WI38 (cell line): ENCODE measurements at regions not wholly inside any gene's neighbourhood (a gene's known extent, or its start where the extent isn't known, plus 50 kb on each side); places are given as distances from the start of the nearest gene placed in this dataset.

Experiments
- H3K4me3 ChIP-seq: 2 replicates; pipeline ENCODE4 v1.5.1; 2011; ENCODE audit warnings: low read depth, mild to moderate bottlenecking, control low read depth, low read length
- CTCF ChIP-seq: IDR thresholded peaks from 2 replicates; pipeline ENCODE4 v1.5.1; 2012; ENCODE audit warnings: low read depth, mild to moderate bottlenecking, control low read depth, low read length

- TF ChIP-seq CTCF: no peak
- H3K4me3 ChIP-seq: no peak overlapping the region
Observed at GRCh38 chr6:138563231-138563630, 63.9 kb upstream of the NHSL1 start.

GRCh38 chr6:138563650-138564049, 64.4 kb upstream of the NHSL1 start:
- no peak for TF ChIP-seq CTCF
- no peak overlapping the region for H3K4me3 ChIP-seq

- no peak overlapping the region for H3K4me3 ChIP-seq
- no peak for TF ChIP-seq CTCF
Observed at GRCh38 chr6:138564170-138564721, 65.0 kb upstream of the NHSL1 start.

- H3K4me3 ChIP-seq: no peak overlapping the region
- no peak for TF ChIP-seq CTCF
Observed at GRCh38 chr6:138567052-138567451, 67.8 kb upstream of the NHSL1 start.

GRCh38 chr6:138568997-138569396, 69.7 kb upstream of the NHSL1 start:
- H3K4me3 ChIP-seq: no peak overlapping the region
- no peak for TF ChIP-seq CTCF

- H3K4me3 ChIP-seq: no peak overlapping the region; the same call in 1 of the 2 replicates
- TF ChIP-seq CTCF: no peak
Observed at GRCh38 chr6:138569554-138569953, 70.3 kb upstream of the NHSL1 start.

- TF ChIP-seq CTCF: no peak
- peak overlapping the region; percentile 64 for H3K4me3 ChIP-seq
Observed at GRCh38 chr6:138569970-138570724, 70.9 kb upstream of the NHSL1 start.
